HG03095 (cell line): ENCODE measurements at regions not wholly inside any gene's neighbourhood (a gene's known extent, or its start where the extent isn't known, plus 50 kb on each side); places are given as distances from the start of the nearest gene placed in this dataset.

Experiments
- ATAC-seq: cut with Tn5 transposase; IDR thresholded peaks from one replicate; pipeline ENCODE4 v1.9.1; 2021; ENCODE audit warnings: moderate library complexity; ENCODE audit not compliant: unreplicated experiment

DNA sequence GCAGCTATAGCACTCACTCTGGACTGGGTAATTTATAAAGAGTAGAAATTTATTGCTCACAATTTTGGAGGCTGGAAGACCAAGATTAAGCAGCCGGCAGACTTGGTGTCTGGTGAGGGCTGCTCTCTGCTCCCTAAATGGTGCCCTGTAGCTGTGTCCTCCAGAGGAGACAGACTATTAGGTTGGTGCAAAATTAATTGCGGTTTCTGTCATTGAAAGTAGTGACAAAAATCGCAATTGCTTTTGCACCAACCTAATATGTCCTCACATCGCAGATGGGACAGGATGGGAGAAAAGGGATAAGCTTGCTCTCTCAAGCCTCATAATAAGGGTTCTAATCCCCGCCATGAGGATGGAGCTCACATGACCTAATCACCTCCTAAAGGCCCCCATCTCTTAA, 258.1 kb upstream of the VCX3A start:
- no peak for ATAC-seq

GRCh38 chrX:6783912-6784311, 249.0 kb upstream of the VCX3A start:
- ATAC-seq: no peak

- ATAC-seq: no peak
Measured at GRCh38 chrX:6782831-6783230, 247.9 kb upstream of the VCX3A start.

GRCh38 chrX:6778544-6779503, 243.9 kb upstream of the VCX3A start:
- ATAC-seq: no peak

GRCh38 chrX:6777238-6778002, 242.5 kb upstream of the VCX3A start:
- ATAC-seq: peak; percentile 80

DNA sequence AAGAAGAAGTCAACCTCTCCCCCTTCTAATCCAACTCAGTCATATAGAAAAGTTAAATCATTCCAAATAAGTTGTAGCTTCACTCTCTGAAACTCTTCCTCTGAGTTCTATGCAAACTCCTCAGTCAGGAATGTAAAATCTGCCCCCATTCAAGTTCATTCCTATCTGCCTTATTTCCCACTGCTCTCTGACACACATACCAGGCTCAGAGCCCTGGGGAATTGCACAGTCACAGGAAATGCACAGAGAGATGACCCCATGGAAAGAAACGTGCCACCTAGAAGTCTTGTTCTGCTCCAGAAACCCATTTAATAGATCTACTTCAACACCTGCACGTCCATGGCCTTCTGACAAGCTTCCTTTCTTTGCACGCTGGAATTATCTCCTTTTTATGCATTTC, 236.0 kb upstream of the VCX3A start:
- no peak for ATAC-seq

GRCh38 chrX:6768881-6769280, 234.0 kb upstream of the VCX3A start:
- ATAC-seq: no peak

DNA sequence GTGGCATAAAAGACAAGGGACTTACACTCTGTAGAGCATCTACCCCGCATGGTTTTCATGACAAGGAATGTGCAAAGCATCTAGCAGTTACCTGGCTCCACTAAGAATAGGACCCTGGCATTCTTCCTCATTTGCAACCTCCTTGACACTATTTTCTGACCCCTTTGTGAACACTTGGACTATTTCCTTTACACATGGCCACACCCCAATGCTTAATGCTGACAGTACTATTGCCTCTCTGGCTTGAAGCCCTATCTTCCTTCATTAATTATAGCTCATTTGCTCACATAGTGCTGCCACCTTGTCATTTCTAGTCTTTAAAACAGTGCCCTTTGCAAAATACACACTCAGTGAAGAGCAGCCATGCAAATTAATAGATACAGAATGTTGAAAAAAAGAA, 226.3 kb upstream of the VCX3A start:
- no peak for ATAC-seq

DNA sequence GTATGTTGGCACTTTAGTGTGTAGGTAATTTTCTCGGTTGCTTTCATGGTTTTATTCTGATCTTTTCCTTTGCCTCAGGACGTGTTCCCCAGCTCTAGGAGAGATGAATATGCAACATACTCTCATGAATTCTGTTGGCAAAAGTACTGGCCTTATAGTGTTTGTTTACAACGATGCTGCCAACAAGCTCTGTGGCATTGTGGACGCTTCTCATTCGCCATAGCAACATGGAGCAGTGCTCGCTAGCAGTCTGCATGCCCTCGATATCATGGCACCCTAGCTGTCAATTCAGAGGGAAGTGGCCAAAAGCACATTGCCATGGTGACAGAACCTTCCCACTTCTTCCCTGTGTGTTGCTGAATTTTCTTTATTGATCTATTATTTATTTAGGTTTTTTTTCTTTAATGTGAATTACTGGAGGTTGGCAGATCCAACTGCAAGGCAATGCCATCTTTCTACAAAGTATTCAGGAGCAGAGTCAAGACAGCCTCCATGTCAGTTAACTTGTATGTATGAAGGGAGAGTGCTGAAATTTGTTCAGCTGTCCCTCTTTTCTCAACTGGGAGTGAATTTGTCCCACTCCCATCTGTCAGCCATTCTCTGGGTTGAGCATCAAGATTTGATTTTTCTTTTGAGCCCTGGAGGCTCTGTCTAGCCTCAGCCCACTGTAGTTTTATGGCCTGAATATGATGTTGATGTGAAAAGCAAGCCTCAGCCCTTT, 224.9 kb upstream of the VCX3A start:
- ATAC-seq: no peak

DNA sequence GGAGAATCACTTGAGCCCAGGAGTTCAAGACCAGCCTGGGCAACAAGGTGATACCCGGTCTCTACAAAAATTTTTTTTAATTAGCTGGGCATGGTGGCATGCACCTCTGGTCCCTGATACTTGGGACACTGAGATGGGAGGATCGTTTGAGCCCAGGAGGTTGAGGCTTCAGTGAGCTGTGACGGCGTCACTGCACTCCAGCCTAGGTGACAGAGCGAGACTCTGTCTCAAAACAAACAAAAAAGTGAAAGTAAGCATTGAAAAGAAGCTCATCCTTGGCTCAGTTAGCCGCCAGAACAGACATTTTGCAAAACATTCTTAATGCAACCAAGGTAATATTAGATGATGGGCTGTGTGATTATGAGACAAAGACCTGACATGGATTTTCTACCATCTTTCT, 223.3 kb upstream of the VCX3A start:
- no peak for ATAC-seq

GRCh38 chrX:6757631-6758030, 222.7 kb upstream of the VCX3A start:
- no peak for ATAC-seq

- no peak for ATAC-seq
Measured at GRCh38 chrX:6748595-6748994, 213.7 kb upstream of the VCX3A start.

DNA sequence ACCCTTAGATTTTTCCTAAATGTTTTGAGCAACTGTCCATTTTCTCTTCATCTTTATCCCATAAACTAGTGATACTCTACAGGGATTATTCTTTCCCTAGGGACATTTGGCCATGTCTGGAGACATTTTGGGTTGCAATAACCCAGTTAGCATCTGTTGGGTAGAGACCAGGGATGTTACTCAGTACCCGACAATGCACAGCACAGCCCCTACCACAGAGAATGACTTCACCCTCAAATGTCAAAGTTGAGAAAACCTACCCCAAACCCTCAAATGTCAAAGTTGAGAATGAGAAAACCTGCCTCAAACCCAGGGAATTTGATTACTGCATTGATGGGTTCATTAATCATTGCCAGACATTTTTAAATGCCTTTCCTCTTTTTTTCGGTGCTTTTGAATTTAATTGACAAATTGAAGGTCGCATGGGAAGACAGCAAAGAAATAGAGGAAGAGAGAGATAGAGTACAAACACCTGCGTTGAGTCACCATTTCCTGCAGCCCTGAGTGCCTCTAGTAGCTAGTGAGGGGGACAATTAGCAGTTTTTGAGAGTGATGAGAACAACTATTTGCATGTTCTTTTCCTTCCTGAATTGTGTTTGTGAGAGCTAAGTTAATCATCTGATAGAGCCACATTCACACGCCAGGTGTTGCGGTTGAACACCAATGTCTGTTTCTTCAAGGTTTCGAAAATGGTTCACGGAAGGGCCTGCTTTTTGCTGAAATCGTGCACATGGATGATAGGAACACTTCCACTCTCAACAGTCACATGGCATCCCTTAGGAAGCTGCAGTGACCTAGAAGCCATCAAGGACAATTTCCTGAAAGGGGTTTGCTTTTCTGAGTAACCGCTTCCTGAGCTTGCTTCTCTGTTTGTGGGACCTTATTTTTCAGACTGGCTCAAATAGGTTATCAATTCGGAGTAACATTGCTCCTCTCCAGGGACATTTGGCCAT, 203.9 kb upstream of the VCX3A start:
- ATAC-seq: peak; percentile 98

DNA sequence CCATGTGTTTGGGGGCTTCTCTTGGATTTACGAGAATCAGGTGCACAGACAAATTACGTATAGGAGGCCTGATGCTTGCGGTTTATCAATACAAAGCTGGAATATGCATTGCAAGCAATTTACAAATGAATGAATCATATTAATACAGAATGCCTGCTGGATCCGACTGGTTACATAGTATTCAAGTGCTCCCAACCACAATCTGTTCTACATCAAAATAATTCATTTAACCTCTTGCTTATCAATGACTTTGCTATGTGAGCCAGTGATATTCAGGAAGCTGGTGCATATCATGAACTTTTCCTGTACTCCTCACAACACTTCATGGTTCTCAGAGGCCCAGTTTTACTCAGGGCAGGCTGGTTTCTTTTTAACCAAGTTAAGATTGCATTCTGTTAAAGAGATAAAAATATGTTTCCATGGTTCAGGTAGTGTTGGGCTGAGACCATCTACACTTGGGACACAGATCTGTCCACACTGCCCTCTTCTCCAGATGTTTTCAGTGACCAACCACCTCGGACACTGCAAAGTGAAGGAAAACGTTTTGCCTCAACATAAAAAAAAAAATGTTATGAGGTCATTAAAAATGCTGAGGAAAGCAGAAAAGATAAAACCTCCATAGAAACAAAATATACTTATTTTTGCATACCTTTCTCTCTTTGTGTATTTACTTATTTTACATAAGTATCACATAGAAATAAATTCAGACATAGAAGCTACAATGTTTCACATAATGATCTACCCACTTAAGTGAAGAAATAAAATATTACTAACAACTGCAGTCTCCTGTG, 200.1 kb upstream of the VCX3A start:
- ATAC-seq: no peak

- peak; percentile 63 for ATAC-seq
Measured at GRCh38 chrX:6732101-6732500, 197.2 kb upstream of the VCX3A start.

- no peak for ATAC-seq
Measured at GRCh38 chrX:6729626-6730025, 194.7 kb upstream of the VCX3A start.

DNA sequence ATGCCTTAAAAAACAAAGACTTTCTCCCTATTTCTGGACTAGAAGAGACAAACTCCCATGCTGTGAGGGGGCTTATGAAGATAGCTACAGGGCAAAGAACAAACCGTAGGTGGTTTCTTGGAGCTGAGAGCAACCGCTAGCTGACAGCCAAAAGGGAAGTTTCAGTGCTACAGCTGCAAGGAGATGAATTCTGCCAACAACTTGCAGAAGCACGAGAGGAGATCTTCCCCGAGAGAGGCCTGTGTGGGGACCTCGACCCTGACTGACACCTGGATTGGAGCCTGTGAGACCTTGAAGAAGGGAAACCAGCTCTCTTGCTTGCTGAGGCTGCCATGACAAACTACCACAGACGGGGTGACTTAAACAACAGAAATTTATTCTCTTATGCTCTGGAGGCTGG, 183.8 kb upstream of the VCX3A start:
- peak; percentile 65 for ATAC-seq

DNA sequence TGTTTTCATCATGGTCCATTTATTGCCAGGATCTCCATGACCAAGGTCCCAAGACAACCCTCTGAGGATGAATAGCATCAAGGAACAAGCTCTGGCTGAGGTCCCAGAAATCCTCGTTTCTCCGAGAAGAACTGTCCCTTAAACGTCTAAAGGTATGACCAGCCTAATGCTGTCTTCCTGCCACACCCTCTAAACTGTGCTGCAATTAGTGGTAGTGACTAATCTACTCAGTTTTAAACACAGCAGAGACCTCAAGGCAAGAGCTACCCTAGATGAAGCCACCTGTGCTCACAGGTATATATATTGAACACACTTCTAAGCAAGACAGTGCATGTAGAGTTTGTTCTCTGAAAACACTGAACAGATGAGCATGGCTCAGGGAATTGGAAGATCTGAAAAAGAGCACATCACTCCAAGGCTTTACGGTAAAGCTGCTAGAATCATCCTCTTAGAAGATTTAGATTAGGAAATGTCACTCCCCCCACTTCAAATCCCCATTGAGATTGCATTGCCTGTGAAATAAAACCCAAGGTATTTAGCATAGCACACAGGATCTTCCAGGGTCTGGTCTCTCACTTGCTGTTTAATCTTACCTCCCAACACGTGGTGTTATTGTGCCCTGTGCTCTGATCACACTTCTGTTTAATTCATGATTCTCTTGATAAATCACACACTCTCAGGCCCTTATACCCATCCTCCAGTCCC, 173.9 kb upstream of the VCX3A start:
- no peak for ATAC-seq

DNA sequence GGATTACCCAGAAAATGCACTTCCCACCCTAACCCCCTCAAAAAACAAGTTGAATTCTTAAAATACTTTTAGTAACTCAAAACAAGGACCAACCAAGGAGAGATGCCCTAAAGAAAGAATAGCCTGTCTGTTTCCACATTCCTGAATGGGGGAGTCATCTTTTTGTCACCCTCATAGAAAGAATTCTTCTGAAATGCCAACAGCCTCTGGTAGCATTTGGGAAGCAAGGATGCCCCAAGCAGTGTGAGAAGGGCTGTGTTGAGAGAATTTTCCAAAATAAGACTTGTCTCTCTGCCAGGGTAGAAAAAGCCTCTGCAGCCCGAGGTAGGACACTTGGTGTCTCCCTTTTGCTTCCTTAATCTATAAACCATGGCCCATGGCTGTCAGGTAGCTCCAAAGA, 173.1 kb upstream of the VCX3A start:
- no peak for ATAC-seq
